Hypothalamus (tissue), 51 donors: ENCODE measurements at regions not wholly inside any gene's neighbourhood (a gene's known extent, or its start where the extent isn't known, plus 50 kb on each side); places are given as distances from the start of the nearest gene placed in this dataset.
A peak's percentile ranks its signal among the peaks of the same experiment; 100 is the strongest.
"Not testable (repeated sequence)": the region's sequence is repeated elsewhere in the genome, so short reads cannot be mapped to it uniquely, and the experiment has no call there.

Experiments used
- DNase-seq, 51 donors: peaks; one replicate each; lab custom pipeline; 2025; lab: John Stamatoyannopoulos, UW

DNA sequence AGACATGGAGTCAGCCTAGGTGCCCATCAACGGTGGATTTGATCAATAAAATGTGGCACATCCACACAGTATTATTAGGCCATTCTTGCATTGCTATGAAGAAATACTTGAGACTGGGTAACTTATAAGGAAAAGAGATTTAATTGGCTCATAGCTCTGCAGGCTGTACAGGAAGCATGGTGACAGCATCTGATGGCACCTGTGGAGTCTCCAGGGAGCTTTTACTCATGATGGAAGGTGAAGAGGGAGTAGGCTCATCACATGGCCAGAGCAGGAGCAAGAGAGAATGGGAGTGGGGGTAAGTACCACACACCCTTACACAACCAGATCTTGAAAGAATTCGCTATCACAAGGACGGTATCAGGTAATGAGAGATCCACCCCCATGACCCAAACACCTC, 1756.7 kb upstream of the DEFB115 start:
- DNase-seq = peak in 1 of 51 donors; percentile 3

DNA sequence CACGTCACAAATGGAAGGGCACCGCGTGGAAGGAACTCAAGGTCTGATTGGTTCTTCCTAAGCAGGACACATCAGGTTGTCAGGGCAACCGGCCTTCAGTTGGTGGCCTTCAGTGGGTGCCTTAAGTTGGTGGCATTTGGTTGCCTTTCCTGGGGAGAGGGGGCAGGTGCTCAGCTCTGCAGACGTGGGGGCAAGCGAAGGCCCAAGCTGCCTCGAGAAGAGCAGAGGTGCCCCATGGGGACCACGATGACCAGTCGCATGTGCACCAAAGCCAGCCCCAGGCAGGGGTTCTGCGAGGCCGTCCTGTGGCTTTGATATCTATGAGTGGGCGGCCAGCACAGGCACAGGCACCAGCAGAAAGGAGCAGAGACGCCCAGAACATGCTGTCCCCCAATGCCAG, 1742.8 kb upstream of the DEFB115 start:
- DNase-seq = not testable (repeated sequence)

DNA sequence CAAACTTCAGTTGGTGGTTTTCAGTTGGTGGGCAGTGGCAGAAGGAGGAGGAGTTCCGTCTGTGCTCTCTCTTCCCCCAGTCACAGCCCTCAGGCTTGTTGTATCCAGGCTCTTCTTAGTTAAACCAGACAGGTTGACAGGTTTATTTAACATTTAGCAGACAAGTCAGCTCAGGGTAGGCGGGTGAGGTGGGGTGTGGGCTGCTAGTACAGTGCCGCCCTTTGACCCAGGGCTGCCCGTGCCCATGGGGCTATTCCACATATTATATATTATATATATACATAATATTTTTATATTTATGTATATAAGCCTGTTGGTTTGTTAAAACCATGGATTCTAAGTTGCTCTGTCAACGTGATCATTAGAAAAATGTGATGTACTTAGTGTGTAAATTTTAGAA, 1740.6 kb upstream of the DEFB115 start:
- not testable (repeated sequence) for DNase-seq

DNA sequence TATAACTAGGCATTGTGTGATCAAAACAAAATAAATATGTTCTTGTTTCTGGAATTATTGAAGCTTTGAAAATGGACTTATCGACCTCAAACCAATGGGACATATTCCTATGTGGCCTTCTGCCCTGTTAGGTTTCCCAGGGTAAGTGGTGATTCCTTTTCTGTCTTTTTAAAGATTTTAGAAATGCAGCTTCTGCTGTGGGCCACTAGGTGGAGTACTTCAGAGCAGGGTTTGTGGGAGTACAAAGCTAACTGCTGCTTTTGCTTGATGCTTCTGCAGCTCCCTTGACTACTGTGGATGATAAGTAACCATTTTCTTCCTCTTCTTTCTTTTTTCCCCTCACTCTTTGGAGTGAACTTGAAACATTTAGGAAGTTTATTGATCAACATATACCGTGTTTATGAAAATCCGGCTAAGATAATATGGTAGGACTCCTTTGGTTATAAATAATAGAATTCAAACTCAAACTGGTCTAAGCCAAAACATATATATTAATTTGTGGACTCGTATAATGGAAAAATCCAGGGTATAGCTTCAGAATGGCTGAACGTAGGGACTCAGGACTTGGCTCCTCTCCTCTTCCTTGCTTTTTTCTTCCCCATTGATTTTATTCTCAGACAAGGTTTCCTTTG, 1737.7 kb upstream of the DEFB115 start:
- not testable (repeated sequence) for DNase-seq

DNA sequence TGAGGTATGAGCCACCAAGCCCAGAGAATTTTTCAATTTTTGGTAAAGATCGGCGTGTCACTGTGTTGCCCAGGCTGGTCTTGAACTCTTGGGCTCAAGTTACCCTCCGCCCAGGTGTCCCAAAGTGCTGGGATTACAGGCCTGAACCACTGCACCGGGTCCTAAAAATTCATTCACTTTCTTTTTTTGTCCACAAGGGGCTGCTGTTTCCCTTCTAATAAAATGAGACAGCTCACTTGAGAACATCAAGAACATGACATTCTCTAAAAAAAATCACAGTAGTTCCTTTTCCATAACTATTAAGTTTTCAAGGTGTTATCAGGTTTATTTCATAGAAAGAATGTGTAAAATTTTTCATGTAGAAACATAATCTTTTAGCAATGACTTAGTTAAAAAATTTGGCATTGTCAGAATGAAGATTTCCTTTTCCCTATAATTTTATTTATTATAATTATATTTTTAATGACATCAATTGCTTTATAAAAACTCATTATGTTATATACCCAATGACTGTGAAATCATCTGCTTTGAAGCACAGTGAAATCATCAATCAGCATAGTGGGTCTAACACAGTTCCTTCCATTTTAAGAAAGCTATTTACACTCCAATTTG, 1723.8 kb upstream of the DEFB115 start:
- DNase-seq = not testable (repeated sequence)

DNA sequence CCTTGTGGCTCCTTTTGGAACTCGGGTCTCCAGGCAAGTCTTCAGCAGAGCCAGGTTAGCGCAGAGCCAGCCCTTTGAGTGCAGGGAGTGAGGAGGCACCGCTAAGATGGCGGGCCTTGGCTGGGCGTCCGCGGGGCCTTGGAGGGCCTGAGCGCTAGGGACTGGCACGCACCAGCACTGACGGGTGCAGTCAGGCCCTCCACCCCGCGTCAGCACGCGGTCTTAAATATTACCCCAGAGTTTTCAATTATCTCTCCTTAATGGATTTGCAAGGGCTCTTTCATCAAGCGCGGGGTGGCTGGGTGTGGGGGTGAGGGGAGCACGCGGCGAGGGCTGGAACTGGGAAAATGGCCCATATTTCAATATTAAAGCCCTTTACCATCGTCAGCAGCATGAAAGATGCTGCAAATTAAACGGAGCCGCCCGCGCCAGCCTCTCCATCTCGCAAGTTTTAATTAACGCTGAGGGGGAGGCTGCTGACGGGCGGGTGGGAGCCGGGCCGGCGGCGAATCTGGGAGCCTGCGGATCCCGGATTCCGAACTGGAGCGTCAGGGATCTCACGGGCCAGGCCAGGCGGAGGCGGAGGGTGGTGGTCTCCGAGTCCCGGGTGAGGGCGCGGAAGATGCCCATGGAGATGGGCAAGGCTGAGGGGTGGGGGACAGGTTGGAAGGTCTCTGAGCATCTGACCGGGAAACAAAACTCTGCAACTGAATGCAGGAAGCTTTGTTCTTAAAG, 1690.4 kb upstream of the DEFB115 start:
- not testable (repeated sequence) for DNase-seq

DNA sequence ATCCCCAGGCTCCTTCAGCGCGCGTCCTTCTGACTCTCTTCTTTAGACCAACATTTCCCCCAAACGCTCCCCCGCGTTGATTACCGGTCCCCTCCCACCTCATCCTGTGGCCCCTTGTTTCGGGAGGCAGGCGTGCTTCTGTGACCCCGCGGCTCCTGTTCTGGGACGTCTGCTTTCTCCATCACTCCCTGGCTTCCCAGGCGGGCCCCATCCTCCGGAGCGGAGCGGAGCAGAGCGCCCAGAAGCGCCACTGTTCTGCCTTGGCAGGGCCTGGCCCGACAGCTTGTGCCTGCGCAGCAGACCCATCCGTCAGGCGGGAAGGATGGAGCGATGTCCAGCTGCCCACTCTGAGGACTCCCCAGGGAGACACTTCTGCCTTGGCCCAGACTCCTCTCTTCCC, 1689.8 kb upstream of the DEFB115 start:
- not testable (repeated sequence) for DNase-seq

DNA sequence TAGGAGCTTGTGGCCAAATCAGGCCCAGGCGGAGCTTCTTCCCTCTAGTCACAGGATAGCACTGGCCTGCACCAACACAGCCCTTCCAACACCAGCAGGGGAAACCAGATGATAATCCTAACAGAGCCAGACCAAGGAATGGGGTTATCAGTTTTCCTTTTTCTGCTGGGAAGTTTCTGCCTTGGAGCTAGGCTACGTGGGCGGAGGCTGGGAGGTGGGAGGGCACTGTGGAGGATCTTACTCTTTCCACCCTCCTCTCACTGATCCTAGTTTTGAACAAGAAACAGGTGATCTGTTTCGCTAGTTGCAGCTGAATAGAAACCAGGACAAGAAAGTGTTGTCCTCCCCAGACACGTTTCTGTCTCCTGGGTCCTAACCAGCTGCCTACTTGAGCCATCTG, 1687.3 kb upstream of the DEFB115 start:
- DNase-seq = not testable (repeated sequence)

DNA sequence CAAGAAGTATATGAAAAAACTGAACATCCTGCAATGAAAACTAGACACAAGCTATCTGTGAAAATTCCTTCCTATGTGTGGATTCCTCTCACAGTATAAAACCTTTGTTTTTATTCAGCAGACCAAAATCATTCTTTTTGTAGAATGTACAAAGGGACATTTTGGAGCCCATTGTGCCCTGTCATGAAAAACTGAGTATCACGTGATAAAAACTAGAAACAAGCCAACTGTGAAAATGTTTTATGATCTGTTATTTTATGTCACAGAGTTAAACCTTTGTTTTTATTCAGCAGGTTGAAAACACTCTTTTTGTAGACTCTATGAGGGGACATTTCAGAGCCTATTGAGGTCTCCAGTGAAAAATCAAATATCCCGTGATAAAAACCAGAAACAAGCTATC, 1667.9 kb upstream of the DEFB115 start:
- not testable (repeated sequence) for DNase-seq

DNA sequence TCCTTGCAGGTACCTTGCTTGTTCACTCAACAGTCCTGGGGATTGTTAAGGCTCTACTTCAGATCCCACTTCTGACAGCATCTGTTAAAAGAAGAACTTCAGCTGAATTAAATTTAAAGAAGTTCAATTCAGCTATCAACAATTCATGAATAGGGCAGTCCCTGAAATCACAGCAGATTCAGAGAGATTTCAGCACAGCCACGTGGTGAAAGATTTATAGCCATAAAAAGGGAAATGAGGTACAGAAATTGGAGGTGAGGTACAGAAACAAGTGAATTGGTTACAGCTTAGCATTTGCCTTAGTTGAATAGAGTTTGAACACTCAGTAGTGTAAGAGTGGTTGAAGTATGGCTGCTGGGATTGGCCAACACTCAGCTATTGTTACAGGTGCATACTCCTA, 1653.3 kb upstream of the DEFB115 start:
- not testable (repeated sequence) for DNase-seq

DNA sequence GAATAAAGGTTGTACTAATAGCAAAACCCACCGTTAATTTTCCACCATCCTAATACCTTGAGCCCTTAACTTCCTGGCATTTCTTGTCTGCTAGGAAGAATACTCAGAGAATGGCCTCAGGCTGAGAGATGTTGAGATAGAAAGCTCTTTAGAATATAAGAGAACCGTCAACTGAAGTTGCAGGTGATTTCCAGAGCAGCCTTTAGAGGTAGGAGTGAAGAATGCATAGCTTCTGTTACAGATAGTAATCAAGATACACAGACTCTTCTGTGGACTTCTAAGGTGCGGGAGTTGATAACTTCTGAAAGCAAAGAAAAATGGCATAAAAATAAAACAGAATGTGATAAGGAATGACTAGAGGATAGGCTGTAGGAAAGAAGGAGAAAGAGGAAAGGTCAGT, 1651.3 kb upstream of the DEFB115 start:
- DNase-seq = not testable (repeated sequence)

DNA sequence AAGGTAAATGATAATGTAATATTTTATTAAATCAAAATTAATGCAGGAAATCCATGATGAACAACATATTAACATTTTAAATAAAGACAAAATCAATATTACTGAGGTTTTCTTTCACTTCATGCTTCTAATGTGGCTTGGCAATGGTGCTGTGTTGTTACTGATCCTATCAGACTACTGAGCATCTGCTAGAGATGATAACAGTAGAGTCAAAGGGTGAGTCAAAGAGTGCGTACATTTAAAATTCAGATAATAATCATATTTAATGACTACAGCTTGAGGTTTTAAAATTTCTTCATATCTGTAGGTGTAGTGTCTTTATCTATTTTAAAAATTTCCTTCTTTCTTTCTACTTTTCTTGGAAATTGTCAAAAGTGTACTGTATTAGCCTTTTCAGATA, 1628.1 kb upstream of the DEFB115 start:
- DNase-seq = not testable (repeated sequence)
